Upper lobe of left lung (tissue), 4 donors: ENCODE measurements at regions not wholly inside any gene's neighbourhood (a gene's known extent, or its start where the extent isn't known, plus 50 kb on each side); places are given as distances from the start of the nearest gene placed in this dataset.

Experiments used
- CTCF ChIP-seq, 6 experiments: fragments of 450-650 bp in 4 of 6; fragments of 200-600 bp in 2 of 6; sonication (generic) in 2 of 6; IDR thresholded peaks; one replicate each; pipeline ENCODE4 v1.5.1; 2016 to 2019; ENCODE audit warnings: antibody characterized with exemption in 6 of 6
- POLR2AphosphoS5 ChIP-seq, 2 donors: sonication (generic); formaldehyde crosslinking; IDR thresholded peaks; one replicate each; pipeline ENCODE4 v1.5.1; 2017; ENCODE audit warnings: antibody characterized with exemption in 2 of 2

GRCh38 chr13:79051472-79051871 is 354.6 kb downstream of the RBM26 start:
- TF ChIP-seq CTCF (IDR thresholded peaks at IDR 0.05): no peak
- TF ChIP-seq POLR2AphosphoS5 (IDR thresholded peaks at IDR 0.05): no peak
